ENCODE measurements at regions not wholly inside any gene's neighbourhood (a gene's known extent, or its start where the extent isn't known, plus 50 kb on each side); places are given as distances from the start of the nearest gene placed in this dataset.

GRCh38 chr21:31479222-31479621 is 135.2 kb upstream of the TIAM1 start:
- DNase-seq (ENCODE audit: low read depth) = no peak

GRCh38 chr21:31476263-31477022 is 132.4 kb upstream of the TIAM1 start:
- TF ChIP-seq, protein P1, sequence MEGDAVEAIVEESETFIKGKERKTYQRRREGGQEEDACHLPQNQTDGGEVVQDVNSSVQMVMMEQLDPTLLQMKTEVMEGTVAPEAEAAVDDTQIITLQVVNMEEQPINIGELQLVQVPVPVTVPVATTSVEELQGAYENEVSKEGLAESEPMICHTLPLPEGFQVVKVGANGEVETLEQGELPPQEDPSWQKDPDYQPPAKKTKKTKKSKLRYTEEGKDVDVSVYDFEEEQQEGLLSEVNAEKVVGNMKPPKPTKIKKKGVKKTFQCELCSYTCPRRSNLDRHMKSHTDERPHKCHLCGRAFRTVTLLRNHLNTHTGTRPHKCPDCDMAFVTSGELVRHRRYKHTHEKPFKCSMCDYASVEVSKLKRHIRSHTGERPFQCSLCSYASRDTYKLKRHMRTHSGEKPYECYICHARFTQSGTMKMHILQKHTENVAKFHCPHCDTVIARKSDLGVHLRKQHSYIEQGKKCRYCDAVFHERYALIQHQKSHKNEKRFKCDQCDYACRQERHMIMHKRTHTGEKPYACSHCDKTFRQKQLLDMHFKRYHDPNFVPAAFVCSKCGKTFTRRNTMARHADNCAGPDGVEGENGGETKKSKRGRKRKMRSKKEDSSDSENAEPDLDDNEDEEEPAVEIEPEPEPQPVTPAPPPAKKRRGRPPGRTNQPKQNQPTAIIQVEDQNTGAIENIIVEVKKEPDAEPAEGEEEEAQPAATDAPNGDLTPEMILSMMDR (conservative IDR thresholded peaks at IDR 0.05; ENCODE audit: low read length) = no peak
- no peak overlapping the region for H3K4me3 ChIP-seq (ENCODE audit: low read length)
- DNase-seq (ENCODE audit: low read depth) = no peak

More at GRCh38 chr21:31479222-31479621, 135.2 kb upstream of the TIAM1 start:
- no peak overlapping the region for H3K4me3 ChIP-seq (ENCODE audit: low read length)
- TF ChIP-seq, protein P1 (conservative IDR thresholded peaks at IDR 0.05; ENCODE audit: low read length) = no peak

- no peak overlapping the region for H3K4me3 ChIP-seq (ENCODE audit: low read length)
- TF ChIP-seq, protein P1 (conservative IDR thresholded peaks at IDR 0.05; ENCODE audit: low read length) = no peak
- no peak for DNase-seq (ENCODE audit: low read depth)
These were observed 131.2 kb upstream of the TIAM1 start for GRCh38 chr21:31475223-31475622.

GRCh38 chr21:31473685-31474345 is 129.8 kb upstream of the TIAM1 start:
- no peak overlapping the region for H3K4me3 ChIP-seq (ENCODE audit: low read length)
- no peak for DNase-seq (ENCODE audit: low read depth)
- TF ChIP-seq, protein P1 (conservative IDR thresholded peaks at IDR 0.05; ENCODE audit: low read length) = no peak

GRCh38 chr21:31471865-31472264 is 127.8 kb upstream of the TIAM1 start:
- H3K4me3 ChIP-seq (ENCODE audit: low read length) = no peak overlapping the region
- TF ChIP-seq, protein P1 (conservative IDR thresholded peaks at IDR 0.05; ENCODE audit: low read length) = no peak
- no peak for DNase-seq (ENCODE audit: low read depth)

DNA sequence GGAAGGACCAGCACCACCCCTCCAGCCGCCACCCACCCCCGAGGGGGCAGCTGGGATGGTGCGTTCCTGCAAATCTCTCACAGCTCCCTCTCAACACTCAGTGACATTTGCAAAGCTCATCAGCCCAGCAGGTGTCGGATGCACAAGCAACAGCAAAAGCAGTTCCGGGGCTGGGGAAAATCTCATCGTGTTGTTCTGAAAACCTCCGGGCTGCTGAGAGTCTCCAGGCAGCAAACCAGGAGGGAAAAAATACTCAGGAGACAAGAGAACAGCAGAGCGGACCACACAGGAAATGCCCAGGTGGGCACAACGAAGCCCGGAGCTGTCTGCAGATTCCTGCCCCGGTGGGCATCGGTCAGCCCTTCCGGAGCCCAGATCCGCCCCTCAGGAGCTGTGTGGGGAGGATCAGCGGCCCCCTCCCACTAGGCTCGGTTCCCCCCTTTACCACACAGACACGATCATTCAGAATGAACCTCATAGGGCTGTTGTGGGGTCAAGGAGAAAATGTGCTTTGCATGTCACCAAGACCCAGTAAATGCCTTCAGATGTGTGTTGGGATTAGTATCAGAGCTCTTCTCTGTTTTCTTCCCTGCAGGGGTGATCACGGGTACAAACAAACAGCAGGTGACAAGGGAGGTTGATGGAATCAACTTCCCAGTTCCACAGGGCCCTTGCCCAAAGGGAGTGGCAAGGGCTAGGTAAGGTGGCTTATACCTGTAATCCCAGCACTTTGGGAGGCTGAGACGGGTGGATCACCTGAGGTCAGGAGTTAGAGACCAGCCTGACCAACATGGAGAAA is 127.0 kb upstream of the TIAM1 start:
- TF ChIP-seq, protein P1 (conservative IDR thresholded peaks at IDR 0.05; ENCODE audit: low read length) = no peak
- DNase-seq (ENCODE audit: low read depth) = no peak
- no peak overlapping the region for H3K4me3 ChIP-seq (ENCODE audit: low read length)
